Right ventricle myocardium superior (tissue), 1 donor: ENCODE measurements at regions not wholly inside any gene's neighbourhood (a gene's known extent, or its start where the extent isn't known, plus 50 kb on each side); places are given as distances from the start of the nearest gene placed in this dataset.
"Not testable (repeated sequence)": the region's sequence is repeated elsewhere in the genome, so short reads cannot be mapped to it uniquely, and the experiment has no call there.

Experiments used
- ATAC-seq: fragments of 200-7000 bp; cut with Tn5 transposase; one replicate; pipeline ENCODE4 v1.9.1; 2020; ENCODE audit warnings: mild to moderate bottlenecking; ENCODE audit not compliant: poor library complexity
- DNase-seq: peaks from one replicate; pipeline ENCODE4 v3.0.0-alpha.2; 2020
- intact Hi-C: fragments of 100-400 bp; cut with DNase I; formaldehyde crosslinking; loops from one replicate; pipeline ENCODE4 v1.11.2; 2022
- donor health status: DM: no; HTN: yes; CAD: no; lungs with severe emphysema.

DNA sequence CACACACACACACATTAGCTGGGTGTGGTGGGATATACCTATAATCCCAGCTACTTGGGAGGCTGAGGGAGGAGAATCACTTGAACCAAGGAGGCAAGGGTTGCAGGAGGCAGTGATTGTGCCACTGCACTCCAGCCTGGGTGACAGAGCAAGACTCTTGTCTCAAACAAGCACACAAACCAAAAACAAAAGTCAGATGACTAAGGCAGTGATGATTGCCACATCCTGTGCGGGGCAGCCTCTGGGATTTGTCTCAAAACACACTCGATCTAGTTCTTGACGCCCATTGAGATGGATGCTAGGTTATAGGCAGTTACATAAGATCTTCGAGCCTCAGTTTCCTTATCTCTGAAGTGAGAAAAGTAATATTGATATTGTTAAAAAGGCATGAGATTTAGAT is 57.8 kb upstream of the NBPF8 start:
- intact Hi-C loops, ATAC-seq: not testable (repeated sequence)
- DNase-seq = peak; percentile 24

DNA sequence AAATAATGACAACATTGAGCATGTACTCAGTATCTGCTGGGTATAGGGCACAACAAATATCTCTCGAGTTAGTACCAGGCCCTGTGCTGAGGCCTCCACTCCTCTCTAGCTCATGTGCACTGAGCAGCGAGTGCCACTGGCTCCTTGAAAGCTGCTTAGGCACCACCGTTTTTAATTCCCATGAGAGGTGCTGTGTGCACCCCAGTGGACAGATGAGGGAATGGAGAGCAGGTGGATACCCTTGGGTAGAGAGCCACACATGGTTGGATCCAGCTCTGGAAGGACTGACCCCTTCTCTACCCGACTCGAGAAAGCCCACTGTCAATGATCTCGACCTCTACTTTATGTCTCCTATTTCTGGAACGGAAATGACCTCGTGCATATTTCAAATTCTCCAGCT is 58.7 kb upstream of the NBPF8 start:
- ATAC-seq, intact Hi-C loops: not testable (repeated sequence)
- DNase-seq = peak; percentile 6

DNA sequence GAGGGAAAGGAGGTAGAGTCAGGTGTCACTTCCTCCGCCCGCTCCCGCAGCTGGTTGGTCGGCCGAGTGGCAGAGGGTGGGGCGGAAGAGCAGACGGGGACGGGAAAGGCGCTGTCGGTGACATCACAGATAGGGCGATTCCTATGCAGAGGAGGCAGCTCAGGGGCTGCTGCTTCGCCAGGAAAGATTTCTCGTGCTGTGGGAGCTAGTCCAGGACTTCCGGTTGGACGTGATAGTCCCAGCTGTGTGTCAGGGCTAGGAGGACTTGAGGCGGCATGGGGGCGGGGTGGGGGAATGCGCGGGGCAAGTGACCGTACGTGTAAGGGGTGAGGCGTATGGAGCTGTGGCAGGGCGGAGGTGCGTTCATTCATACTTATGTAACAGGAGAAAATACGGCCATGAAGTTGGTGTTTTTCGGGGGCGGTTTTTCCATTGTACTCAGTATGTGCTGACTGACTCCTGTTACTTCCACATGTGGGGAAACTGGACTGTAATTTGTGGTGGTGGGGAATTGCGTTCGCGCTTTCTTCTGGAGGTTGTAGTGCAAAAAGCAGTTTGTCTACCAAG is 60.1 kb upstream of the NBPF8 start:
- peak; percentile 51 for DNase-seq
- ATAC-seq = peak; percentile 99
- intact Hi-C loops = not testable (repeated sequence)

DNA sequence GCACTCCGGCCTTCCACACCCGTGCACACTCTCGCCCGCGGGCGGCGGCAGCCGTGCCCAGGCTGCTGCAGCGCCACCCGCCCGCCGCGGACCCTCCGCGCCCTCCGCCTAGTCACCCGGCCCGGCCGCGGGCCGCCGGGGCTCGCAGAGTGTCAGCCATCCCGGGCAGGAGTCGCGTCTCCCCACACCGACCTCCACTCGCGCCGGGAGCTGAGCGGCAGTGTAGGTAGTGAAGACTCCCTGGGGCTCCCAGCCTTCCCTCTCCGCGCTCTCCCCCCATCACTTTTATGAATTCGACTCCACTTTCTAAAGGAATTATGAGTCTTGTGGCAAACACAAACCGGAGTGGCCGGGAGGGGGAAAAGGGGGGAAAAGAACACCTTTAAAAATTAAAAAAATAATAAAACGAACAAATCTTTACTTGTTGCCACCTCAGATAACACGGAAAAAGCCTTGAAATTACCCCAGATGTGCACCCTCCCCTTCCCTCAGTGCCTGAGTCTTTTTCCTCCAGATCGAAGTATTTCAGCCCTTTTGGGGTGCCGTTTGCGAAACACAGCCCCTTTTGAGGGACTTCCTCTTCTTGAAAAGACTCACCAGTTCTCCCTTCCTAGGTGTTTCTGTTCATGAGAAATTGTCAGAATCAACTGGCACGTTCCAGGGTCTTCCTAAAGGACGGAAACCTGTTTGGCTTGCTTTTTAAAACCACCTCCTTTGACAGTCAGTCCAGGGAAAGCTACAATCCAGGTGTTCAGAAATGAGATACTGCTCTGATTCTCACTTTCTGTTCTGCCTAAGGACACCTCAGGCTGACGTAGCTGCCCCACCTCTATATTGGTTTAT is 72.4 kb upstream of the NBPF8 start:
- DNase-seq = peak; percentile 1
- ATAC-seq, intact Hi-C loops: not testable (repeated sequence)

DNA sequence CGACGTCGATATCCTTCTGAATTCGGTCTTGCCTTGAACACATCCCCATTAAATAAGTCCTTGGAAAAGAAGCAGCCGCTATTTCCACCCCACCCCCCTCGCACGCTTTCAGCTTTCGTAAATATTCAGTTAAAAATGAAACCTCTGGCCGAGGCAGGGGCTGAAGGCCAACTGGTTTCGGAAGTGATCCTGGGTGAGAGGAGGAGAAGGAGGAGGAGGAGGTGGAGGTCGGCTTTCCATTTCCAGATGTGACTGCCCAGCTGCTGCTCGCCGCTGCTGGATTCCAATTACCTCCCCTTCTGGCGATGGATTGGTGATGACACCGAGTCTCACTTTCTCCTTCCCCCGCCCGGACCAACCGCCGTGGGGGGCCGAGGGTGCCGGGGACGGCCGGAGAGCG is 73.1 kb upstream of the NBPF8 start:
- ATAC-seq, intact Hi-C loops: not testable (repeated sequence)
- DNase-seq = peak; percentile 12

DNA sequence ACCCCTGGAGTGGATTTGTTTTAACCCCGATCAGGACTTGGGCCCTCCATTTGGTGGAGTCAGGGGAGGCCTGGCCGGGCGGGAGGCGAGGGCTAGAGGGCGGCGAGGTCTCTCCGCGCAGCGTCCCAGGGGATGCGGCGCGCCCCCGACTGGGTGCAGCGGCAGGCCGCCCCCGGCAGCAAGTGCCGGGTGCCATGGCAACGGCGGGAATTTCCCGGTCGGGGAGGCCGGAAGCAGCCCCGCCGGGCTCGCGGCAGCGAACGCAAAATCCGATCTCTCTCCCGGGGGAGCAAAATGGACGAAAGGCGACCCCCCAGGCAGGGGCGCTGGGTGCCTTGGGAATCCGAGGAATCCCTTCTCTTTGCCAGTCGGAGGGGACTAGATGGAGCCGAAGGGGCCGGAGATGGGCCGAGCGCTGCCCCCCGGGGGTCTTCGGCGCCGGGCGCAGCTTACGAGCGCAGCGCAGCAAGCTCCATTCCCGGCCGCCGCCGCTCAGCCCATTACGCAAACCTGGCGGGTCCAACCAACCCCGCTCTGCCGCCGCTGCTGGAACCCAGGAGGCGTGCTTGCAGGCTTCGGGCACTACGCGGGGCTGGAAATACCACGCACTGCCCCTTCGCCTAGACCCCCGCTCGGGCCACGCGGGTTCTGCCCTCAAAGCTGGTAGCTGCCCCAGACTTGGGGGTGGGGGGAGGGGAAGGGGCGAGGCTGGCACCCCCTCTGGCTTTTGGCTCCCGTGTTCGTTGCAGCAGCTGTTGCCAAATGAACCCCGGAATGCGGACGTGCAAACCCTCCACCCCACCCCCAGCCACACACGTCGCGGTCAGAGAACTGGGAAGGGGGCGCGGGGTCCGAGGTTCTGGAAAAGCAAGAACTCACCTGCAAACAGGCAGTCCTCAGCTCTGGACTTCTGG is 73.7 kb upstream of the NBPF8 start:
- ATAC-seq, intact Hi-C loops: not testable (repeated sequence)
- peak; percentile 42 for DNase-seq

DNA sequence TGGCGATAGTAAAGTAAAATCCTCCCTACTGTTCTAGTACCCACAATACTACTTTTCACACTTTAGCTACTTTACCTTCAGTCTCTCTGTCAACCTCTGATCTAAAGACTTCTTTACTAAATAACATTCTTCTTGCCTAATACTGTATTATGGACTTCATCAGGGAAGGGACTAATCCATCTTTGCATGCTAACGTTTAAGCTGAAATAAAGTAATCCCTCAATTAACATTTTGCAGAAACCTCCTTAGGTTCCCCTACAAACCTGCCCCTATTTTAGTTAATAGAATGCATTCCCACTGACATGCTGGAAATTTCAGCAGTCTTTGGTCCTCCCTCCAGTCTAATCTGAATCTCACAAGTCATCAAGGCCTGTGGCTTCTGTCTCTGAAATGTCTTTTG is 99.1 kb upstream of the NBPF8 start:
- intact Hi-C loops, DNase-seq, ATAC-seq: not testable (repeated sequence)

DNA sequence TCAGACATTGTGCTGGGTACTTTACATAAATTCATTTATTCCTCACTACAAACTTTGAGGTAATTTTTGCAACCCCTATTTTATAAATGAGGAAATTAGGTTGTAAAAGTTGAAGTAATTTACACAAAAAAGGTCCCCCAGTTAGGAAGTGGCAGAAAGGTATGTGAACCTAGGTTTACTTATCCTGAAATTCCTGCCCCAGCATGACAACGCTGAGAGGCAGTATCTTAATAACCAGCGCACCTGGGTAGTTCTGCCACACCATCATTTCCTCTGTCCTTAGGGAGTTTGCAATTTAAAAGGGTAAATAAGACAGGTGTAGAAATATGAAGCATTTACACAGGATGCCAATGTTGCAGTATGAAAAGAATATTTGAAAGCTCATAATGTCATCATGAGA is 102.9 kb upstream of the NBPF8 start:
- ATAC-seq, intact Hi-C loops: not testable (repeated sequence)

DNA sequence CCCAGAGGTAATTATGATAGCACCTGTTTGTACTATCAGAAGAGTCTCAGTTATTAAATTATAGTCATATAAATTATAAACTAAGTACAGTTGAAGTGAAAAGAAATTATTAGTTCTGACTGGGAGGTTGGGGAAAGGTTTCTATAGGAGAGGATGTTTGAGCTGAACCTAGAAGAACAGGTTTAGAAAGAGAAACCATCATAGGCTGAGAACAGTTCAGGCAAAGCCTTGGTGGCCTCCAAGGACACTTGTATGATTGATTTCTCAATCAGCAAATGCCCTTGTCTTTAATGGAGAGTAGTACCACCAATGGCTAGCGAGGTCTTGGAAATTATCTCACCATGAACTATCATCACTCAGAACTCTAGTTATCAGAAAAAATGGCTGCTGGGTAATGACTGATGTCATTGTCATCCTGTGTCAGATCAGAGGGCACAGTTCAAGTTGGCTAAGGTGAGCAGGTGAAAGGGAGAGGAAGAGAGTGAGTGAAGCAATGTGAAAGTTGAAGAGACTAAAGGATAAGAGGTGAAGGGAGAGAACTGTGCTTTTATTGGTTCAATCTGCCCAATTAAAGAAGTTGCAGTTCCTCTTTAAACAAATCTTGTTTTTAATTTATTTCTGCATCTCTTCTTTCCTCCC is 105.8 kb upstream of the NBPF8 start:
- intact Hi-C loops, DNase-seq, ATAC-seq: not testable (repeated sequence)

More for the DNA sequence above, 102.9 kb upstream of the NBPF8 start:
- not testable (repeated sequence) for DNase-seq

DNA sequence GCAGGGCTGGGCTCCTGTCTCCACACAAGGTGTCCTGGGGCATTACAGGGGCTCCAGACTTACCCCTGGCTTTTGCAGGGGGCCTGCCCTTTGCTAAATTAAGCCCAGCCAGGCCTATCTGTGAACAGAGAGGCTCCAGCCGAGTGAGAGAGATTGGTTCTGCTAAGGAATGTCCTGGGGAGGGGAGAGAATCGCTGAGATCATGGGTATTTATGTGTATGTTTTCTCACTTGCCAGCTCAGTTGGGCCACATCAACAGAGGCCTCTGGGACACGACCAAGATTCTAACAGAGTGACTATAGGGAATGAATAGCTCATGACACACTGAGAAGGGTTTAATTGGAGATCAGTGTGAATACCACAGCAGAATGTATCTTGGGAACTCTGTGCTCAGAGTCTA is 109.8 kb upstream of the NBPF8 start:
- DNase-seq, intact Hi-C loops: not testable (repeated sequence)
- ATAC-seq = peak; percentile 83

DNA sequence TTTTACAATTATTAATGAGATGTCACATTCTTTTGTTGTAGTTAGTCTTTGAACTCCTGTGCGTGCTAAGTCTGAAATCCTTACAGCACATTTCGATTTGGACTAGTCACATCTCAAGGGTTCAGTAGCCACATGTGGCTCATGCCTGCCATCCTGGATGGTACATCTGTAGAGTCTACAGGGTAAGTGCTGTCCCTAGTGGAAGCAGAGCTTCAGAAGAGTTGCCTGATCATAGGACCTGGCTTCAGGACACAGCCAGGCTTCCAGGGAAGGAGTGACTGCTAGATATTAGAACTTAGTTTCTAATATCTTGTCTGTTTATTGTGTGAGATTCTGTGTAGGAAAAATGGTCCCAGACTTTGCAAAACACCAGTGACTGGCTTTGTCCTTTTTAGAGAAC is 110.5 kb upstream of the NBPF8 start:
- ATAC-seq = peak; percentile 72
- intact Hi-C loops = not testable (repeated sequence)

DNA sequence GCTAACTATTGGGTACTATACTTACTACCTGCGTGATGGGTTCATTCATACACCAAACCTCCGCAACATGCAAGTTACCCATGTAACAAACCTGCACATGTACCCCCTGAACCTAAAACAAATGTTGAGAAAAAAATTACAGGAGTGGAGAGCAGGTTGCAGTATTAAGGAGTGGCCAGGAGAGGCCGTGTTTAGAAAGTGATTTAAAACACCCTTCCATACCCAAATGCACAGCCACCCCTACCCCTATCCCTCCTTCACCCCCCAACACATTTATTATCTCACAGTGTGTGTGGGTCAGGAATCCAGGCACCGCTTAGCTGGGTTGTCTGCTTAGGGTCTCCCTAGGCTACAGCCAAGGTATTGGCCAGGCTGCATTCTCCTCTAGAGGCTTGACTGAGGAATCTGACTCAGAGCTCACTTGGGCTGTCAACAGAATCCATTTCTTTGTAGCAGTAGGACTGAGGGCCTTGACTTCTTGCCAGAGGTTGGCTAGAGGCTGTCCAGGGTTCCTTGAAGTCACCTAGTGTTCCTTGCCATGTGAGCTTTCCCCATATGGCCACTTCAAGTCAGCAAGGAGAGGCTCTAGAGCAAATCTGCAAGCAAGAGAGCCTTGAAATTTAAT is 115.3 kb upstream of the NBPF8 start:
- ATAC-seq = peak; percentile 14
- DNase-seq, intact Hi-C loops: not testable (repeated sequence)

More for the DNA sequence above, 110.5 kb upstream of the NBPF8 start:
- DNase-seq = not testable (repeated sequence)

DNA sequence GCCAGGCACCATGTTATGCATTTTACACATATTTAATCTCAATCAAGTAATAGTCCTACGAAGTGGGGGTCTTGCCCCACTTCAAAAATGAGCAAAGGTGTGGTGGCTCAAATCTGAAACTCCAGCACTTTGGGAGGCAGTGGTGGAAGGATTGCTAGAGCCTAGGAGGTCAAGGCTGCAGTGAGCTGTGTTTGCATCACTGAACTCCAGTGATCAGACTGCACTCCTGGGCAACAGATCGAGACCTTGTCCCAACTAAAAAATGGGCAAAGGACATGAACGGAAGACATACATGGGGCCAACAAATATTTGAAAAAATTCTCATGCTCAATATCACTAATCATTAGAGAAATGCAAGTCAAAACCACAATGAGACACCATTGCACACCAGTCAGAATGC is 116.3 kb upstream of the NBPF8 start:
- ATAC-seq, intact Hi-C loops, DNase-seq: not testable (repeated sequence)

DNA sequence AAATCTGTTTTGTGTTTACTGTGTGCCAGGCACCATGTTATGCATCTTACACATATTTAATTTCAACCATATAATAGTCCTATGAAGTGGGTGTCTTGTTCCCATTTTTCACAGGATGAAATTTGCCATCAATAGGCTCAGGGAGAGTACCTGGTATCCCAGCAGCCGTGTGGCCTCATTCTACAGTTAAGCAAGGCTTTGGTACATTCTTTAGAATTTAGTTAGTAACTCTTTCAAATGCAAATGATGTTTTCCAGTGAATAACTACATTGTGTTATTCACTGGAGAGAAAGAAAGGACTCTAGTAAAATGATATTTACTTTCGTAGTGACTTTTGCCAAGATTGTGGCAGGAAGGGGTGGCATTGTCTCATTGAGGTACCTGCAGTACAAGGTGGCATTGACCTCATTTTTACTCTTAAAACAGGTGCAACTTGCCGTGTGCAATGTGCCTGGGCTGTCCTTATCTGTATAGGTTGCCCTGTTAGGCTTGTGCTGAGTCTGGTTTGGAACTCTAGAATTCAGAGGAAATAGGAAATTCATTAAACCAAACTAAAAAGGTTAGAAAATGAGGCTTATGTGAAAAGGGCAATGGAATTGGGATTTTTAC is 117.4 kb upstream of the NBPF8 start:
- intact Hi-C loops, DNase-seq, ATAC-seq: not testable (repeated sequence)

DNA sequence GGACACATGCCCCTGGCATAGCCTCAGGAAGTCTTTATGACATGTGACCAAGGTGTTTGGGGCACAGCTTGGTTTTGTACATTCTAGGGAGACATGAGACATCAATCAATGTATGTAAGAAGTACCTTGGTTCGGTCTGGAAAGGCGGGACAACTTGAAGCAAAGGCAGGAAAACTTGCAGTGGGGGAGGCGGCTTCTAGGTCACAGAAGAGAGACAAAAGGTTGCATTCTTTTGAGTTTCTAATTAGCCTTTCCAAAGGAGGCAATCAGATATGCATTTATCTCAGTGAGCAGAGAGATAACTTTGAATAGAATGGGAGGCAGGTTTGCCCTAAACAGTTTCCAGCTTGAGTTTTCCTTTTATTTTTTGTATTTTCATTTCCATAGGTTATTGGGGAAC is 113.8 kb upstream of the SEC22B start:
- not testable (repeated sequence) for ATAC-seq

DNA sequence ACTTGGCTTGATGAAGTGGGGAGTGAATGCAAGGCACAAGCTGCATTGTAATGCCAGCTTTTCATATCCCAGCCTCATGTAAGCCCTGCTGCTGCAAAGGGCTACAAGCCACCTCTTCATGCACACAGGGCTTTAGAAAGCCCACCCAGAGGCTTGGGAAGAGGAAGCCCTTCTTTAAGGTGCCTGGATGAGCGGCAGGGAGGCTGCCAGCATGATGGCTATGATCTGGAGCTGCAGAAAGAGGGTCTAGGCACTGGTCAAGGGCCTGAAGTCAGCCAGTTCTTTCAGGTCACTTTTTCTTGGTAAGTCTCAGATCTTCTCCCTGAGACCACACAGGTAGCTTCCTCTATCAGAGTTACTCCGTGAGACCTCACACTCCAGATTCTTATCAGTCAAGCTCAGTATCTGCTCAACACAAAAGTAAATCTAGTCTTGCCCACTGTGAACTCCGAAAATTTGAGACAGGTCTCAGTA is 113.3 kb upstream of the SEC22B start:
- DNase-seq, intact Hi-C loops: not testable (repeated sequence)
- ATAC-seq = peak; percentile 2

More for the DNA sequence above, 113.8 kb upstream of the SEC22B start:
- DNase-seq, intact Hi-C loops: not testable (repeated sequence)

DNA sequence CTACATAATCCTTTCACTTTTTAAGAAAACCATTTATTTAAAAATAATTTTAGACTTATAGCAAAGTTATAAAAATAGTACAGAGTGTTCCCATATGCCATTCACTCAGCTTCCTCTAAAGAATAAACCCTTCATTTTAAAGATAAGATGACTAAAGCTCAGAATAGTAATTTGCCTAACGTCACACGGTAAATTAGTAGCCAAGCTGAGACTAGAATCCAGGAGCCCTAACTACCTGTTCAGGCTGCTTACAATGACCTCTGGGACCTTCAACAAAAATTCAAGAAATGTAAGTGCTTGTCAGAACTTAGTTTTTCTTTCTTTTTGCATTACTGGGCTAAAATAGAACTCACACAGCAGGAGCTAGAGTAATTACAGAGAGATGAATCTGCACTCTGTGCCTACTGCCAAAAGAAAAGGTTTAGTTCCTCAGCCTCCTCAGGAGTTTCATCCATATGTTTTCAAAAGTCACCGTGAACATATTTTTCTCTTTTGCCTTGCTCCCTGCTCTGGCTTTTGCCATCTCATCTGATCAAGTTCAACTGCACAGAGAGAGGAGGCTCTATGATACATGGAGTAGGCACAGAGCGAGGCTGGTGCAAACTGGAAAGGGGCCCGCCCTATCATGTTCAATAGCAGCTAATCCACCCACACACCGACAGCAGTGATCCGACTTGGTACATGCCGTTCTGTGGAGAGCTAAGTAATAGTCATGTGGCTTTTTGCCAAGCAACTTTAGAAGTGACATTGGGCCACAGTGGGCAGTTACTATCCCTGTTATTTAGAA is 112.7 kb upstream of the SEC22B start:
- intact Hi-C loops, DNase-seq: not testable (repeated sequence)
- ATAC-seq = peak; percentile 96
